GM12878 (cell line): ENCODE measurements at regions not wholly inside any gene's neighbourhood (a gene's known extent, or its start where the extent isn't known, plus 50 kb on each side); places are given as distances from the start of the nearest gene placed in this dataset.

Experiments used
- ATAC-seq: fragments of 200-7000 bp; cut with Tn5 transposase; 3 replicates; pipeline ENCODE4 v1.9.1; 2020; ENCODE audit warnings: mild to moderate bottlenecking, moderate library complexity
- BruUV-seq: library from RNA; stranded (reverse); fragments of 400-500 nt; replicated peaks from 2 replicates; lab custom pipeline; 2021; lab: Mats Ljungman, UMichigan
- CTCF ChIA-PET: fragments of 300-600 bp; sonication (Branson Sonifier 250); formaldehyde crosslinking; extraction: SDS; loops from one replicate; lab custom pipeline; 2021; ENCODE audit warnings: inconsistent platforms; lab: Yijun Ruan, JAX
- POLR2A ChIA-PET: fragments of 350-600 bp; formaldehyde crosslinking; extraction: SDS; loops from one replicate; lab custom pipeline; 2021; ENCODE audit warnings: inconsistent platforms; lab: Charles Lee
- RAD21 ChIA-PET: fragments of 300-600 bp; sonication (Branson Sonifier 250); formaldehyde crosslinking; loops from one replicate; lab custom pipeline; 2023; ENCODE audit warnings: antibody characterized with exemption; ENCODE audit not compliant: unreplicated experiment; lab: Charles Lee
- SMC1A ChIA-PET: fragments of 300-600 bp; sonication (Branson Sonifier 250); formaldehyde crosslinking; loops from one replicate; lab custom pipeline; 2023; ENCODE audit not compliant: unreplicated experiment, uncharacterized antibody; lab: Charles Lee
- DNase-seq: peaks from one replicate; pipeline ENCODE4 v3.0.0-alpha.2; 2011; ENCODE audit warnings: low read depth, low spot score
- FAIRE-seq: peaks from 3 replicates; lab custom pipeline; 2011; peaks lifted over from hg19 to GRCh38; lab: Jason Lieb, UNC
- H2AFZ ChIP-seq: 2 replicates; pipeline ENCODE4 v1.6.0; 2011; ENCODE audit warnings: low read depth, low read length, control low read depth; ENCODE audit not compliant: control insufficient read depth
- H3K27ac ChIP-seq: 2 replicates; pipeline ENCODE4 v1.5.1; 2011; ENCODE audit warnings: control low read depth; ENCODE audit not compliant: control insufficient read depth, insufficient read depth
- H3K27me3 ChIP-seq, 2 experiments: replicated peaks in 1 of 2; 2 replicates each; pipeline versions ENCODE4 v1.6.0 to v1.6.1; 2011; ENCODE audit warnings: low read length in 1 of 2; ENCODE audit not compliant: control insufficient read depth in 2 of 2, insufficient read depth in 2 of 2
- H3K36me3 ChIP-seq, 2 experiments: 2 replicates each; pipeline ENCODE4 v1.5.1; 2011; ENCODE audit warnings: low read length in 1 of 2; ENCODE audit not compliant: control insufficient read depth in 2 of 2, insufficient read depth in 2 of 2
- H3K4me1 ChIP-seq: 2 replicates; pipeline ENCODE4 v1.6.1; 2011; ENCODE audit warnings: mild to moderate bottlenecking, low read length, moderate library complexity, mixed read lengths; ENCODE audit not compliant: control insufficient read depth, insufficient read depth
- H3K4me2 ChIP-seq: 2 replicates; pipeline ENCODE4 v1.6.0; 2011; ENCODE audit warnings: control low read depth; ENCODE audit not compliant: control insufficient read depth, insufficient read depth
- H3K4me3 ChIP-seq: fragments of 200-600 bp; sonication (generic); 2 replicates; pipeline ENCODE4 v1.5.1; 2016
- H3K79me2 ChIP-seq: 2 replicates; pipeline ENCODE4 v1.6.0; 2011; ENCODE audit warnings: low read length; ENCODE audit not compliant: control insufficient read depth, insufficient read depth
- H3K9ac ChIP-seq: 2 replicates; pipeline ENCODE4 v1.8.0; 2011; ENCODE audit warnings: low read length, control low read depth, mixed read lengths; ENCODE audit not compliant: control insufficient read depth, insufficient read depth
- H3K9me3 ChIP-seq: replicated peaks from 3 replicates; pipeline ENCODE4 v1.5.1; 2011; ENCODE audit warnings: mild to moderate bottlenecking, low read length; ENCODE audit not compliant: control insufficient read depth, insufficient read depth
- H4K20me1 ChIP-seq: 2 replicates; pipeline ENCODE4 v1.6.0; 2011; ENCODE audit not compliant: control insufficient read depth, insufficient read depth
- EED ChIP-seq: sonication (generic); IDR thresholded peaks from 2 replicates; pipeline ENCODE4 v1.6.1; 2016; ENCODE audit warnings: antibody characterized with exemption, low read depth
- EP300 ChIP-seq, 2 experiments: fragments of 150-350 bp in 1 of 2; IDR thresholded peaks; 2 replicates each; pipeline ENCODE4 v1.6.1; 2011 to 2012; ENCODE audit warnings: low read depth in 2 of 2, low read length in 2 of 2, borderline replicate concordance in 1 of 2, improper control_type of control experiment in 1 of 2, inconsistent platforms in 1 of 2; ENCODE audit not compliant: control insufficient read depth in 1 of 2
- FOS ChIP-seq: IDR thresholded peaks from 3 replicates; pipeline ENCODE4 v1.6.1; 2011; ENCODE audit warnings: borderline replicate concordance; ENCODE audit not compliant: insufficient read length; ENCODE audit errors: extremely low read depth
- SMARCA5 ChIP-seq: fragments of 450-650 bp; IDR thresholded peaks from 2 replicates; pipeline ENCODE4 v1.6.1; 2017; ENCODE audit warnings: mild to moderate bottlenecking
- STAT3 ChIP-seq: IDR thresholded peaks from 2 replicates; pipeline ENCODE4 v1.6.1; 2011; ENCODE audit warnings: low read depth, low read length, improper control_type of control experiment
- ZBED1 ChIP-seq: IDR thresholded peaks from 2 replicates; pipeline ENCODE4 v1.6.1; 2016; ENCODE audit warnings: borderline replicate concordance
- ZBTB40 ChIP-seq: fragments of 450-650 bp; IDR thresholded peaks from 2 replicates; pipeline ENCODE4 v1.6.1; 2016; ENCODE audit warnings: mild to moderate bottlenecking, moderate library complexity, borderline replicate concordance
- WGBS: methylation state at CpG from one replicate; pipeline ENCODE4 v1.1.6; 2016; ENCODE audit warnings: low lambda C conversion rate; ENCODE audit not compliant: insufficient replicate concordance, insufficient coverage; ENCODE audit errors: missing lambda C conversion rate; 5-methylcytosine and 5-hydroxymethylcytosine counted together
- in situ Hi-C: fragments of 300-500 bp; cut with MboI; formaldehyde crosslinking; loops from 9 replicates; pipeline ENCODE4 v1.14.3; 2018; ENCODE audit warnings: mixed read lengths
- intact Hi-C: fragments of 100-400 bp; cut with micrococcal nuclease; formaldehyde crosslinking; loops from one replicate; pipeline ENCODE4 v1.14.2; 2022; ENCODE audit not compliant: unreplicated experiment
- TF ChIP-seq, protein P1 (sequence below): fragments of 450-650 bp; IDR thresholded peaks from 2 replicates; pipeline ENCODE4 v1.6.1; 2018; ENCODE audit warnings: mild to moderate bottlenecking, low read depth, moderate library complexity; ENCODE audit not compliant: partially characterized antibody
- TF ChIP-seq, protein P2 (sequence below): fragments of 450-650 bp; IDR thresholded peaks from 2 replicates; pipeline ENCODE4 v1.6.1; 2017; ENCODE audit warnings: low read depth, mild to moderate bottlenecking, moderate library complexity

DNA sequence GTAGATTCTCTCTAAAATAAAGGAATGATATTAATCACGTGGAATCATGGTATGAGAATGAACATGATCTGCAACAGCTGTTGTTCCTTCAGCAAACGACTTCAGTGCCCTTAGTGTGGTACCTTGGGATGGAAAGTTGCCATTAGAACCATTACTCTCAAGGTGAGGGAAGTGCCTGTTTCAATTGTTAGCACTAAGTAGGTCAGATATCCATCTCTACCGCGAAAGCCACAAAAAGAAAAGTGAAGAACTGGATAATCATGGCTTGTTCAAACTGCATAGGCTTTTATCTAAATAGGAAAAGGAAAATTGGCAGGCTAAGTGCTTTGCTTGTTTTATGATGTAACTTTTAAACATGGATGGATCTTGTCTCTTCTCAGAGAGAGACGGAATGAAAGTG is 380.7 kb downstream of the MRPS30 start:
- in situ Hi-C loops (no loop called here), intact Hi-C loops (no loop called here)
- WGBS, result 11% methylated on average over 5 of the region's 5 CpGs

DNA sequence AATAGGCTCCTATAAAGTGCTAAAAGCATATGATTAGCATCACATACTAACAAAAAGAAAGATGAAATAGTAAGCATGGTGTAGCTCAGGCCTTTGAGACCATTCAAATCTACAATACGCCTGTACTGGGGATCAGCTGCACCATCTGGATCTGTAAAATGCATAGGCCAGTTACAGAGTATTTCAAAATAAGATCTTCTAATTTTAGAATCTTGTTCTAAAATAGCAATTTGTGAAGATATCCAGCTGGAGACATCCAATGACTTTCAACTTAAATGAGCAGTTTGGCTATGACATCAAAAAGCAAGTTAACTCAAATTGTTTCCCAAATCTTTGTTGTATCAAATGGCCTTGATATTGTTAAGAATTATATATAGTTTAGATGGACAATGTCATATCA is 386.3 kb downstream of the MRPS30 start:
- ChIA-PET POLR2A (no interaction called here), SMC1A (no interaction called here)
- no TSS peak for BruUV-seq
- TF ChIP-seq SMARCA5, result no peak
- TF ChIP-seq STAT3, result no peak
- no peak for TF ChIP-seq ZBTB40
- TF ChIP-seq, protein P1, sequence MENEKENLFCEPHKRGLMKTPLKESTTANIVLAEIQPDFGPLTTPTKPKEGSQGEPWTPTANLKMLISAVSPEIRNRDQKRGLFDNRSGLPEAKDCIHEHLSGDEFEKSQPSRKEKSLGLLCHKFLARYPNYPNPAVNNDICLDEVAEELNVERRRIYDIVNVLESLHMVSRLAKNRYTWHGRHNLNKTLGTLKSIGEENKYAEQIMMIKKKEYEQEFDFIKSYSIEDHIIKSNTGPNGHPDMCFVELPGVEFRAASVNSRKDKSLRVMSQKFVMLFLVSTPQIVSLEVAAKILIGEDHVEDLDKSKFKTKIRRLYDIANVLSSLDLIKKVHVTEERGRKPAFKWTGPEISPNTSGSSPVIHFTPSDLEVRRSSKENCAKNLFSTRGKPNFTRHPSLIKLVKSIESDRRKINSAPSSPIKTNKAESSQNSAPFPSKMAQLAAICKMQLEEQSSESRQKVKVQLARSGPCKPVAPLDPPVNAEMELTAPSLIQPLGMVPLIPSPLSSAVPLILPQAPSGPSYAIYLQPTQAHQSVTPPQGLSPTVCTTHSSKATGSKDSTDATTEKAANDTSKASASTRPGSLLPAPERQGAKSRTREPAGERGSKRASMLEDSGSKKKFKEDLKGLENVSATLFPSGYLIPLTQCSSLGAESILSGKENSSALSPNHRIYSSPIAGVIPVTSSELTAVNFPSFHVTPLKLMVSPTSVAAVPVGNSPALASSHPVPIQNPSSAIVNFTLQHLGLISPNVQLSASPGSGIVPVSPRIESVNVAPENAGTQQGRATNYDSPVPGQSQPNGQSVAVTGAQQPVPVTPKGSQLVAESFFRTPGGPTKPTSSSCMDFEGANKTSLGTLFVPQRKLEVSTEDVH, result no peak
- no peak for TF ChIP-seq EP300 (IDR thresholded peaks at IDR 0.05; ENCODE audit: borderline replicate concordance in 1 of 2, control insufficient read depth in 1 of 2, low read depth in 2 of 2, low read length in 2 of 2)
- no peak for TF ChIP-seq EED

More for the DNA sequence above, 380.7 kb downstream of the MRPS30 start:
- Histone ChIP-seq H3K4me3 (no peak overlapping the region), H3K79me2 (no peaks in the 10 kb centered on the region), H3K27ac (no peak overlapping the region), H3K9me3 (no peaks in the 10 kb centered on the region), H3K27me3 (no peaks in the 10 kb centered on the region), H3K4me2 (no peak overlapping the region), H3K36me3 (no peaks in the 10 kb centered on the region), H4K20me1 (no peaks in the 10 kb centered on the region)
- ChIA-PET RAD21 (no interaction called here), SMC1A (no interaction called here), CTCF (no interaction called here), POLR2A (no interaction called here)
- no TSS peak for BruUV-seq
- no peak for FAIRE-seq
- no peak for ATAC-seq
- DNase-seq, result no peak
- TF ChIP-seq ZBED1, result no peak
- TF ChIP-seq FOS, result no peak
- TF ChIP-seq, protein P2, sequence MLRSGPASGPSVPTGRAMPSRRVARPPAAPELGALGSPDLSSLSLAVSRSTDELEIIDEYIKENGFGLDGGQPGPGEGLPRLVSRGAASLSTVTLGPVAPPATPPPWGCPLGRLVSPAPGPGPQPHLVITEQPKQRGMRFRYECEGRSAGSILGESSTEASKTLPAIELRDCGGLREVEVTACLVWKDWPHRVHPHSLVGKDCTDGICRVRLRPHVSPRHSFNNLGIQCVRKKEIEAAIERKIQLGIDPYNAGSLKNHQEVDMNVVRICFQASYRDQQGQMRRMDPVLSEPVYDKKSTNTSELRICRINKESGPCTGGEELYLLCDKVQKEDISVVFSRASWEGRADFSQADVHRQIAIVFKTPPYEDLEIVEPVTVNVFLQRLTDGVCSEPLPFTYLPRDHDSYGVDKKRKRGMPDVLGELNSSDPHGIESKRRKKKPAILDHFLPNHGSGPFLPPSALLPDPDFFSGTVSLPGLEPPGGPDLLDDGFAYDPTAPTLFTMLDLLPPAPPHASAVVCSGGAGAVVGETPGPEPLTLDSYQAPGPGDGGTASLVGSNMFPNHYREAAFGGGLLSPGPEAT, result no peak
- TF ChIP-seq, all 136 proteins: peak for 0
- H3K4me1 ChIP-seq, result no peaks in the 10 kb centered on the region
- H3K9ac ChIP-seq, result no peak overlapping the region
- no peak overlapping the region for H2AFZ ChIP-seq

More for the DNA sequence above, 386.3 kb downstream of the MRPS30 start:
- no peak for DNase-seq
- no peak overlapping the region for H3K9ac ChIP-seq
- RAD21 ChIA-PET, result no interaction called here
- intact Hi-C loops (no loop called here), in situ Hi-C loops (no loop called here)
- H3K27me3 ChIP-seq, result no peaks in the 10 kb centered on the region
- H2AFZ ChIP-seq, result no peak overlapping the region
- no peaks in the 10 kb centered on the region for H3K36me3 ChIP-seq
- no peak for FAIRE-seq
- H3K9me3 ChIP-seq, result no peaks in the 10 kb centered on the region
- no peak for ATAC-seq
- H3K4me2 ChIP-seq, result no peak overlapping the region
- no peak overlapping the region for H3K27ac ChIP-seq
- H3K4me3 ChIP-seq, result no peak overlapping the region
- no peaks in the 10 kb centered on the region for H3K4me1 ChIP-seq
- 18% methylated on average over 1 of the region's 1 CpG for WGBS
- H3K79me2 ChIP-seq, result no peaks in the 10 kb centered on the region
- no peaks in the 10 kb centered on the region for H4K20me1 ChIP-seq
- CTCF ChIA-PET, result no interaction called here
